H1 (cell line): ENCODE measurements at regions not wholly inside any gene's neighbourhood (a gene's known extent, or its start where the extent isn't known, plus 50 kb on each side); places are given as distances from the start of the nearest gene placed in this dataset.

Source experiments
- CTCF ChIA-PET: fragments of 300-600 bp; sonication (Branson Sonifier 250); formaldehyde crosslinking; loops from one replicate; lab custom pipeline; 2021; ENCODE audit not compliant: partially characterized antibody; lab: Charles Lee
- POLR2A ChIA-PET: fragments of 300-600 bp; sonication (Branson Sonifier 250); formaldehyde crosslinking; loops from one replicate; lab custom pipeline; 2021; ENCODE audit warnings: inconsistent platforms; ENCODE audit not compliant: partially characterized antibody; lab: Charles Lee
- DNase-seq, 2 experiments: peaks; one replicate each; pipeline versions ENCODE4 v3.0.0 to v3.0.0-alpha.2; 2010 to 2022; ENCODE audit warnings: low spot score in 2 of 2, low read depth in 1 of 2, mixed read lengths in 1 of 2
- FAIRE-seq: peaks from 2 replicates; lab custom pipeline; 2011; peaks lifted over from hg19 to GRCh38; lab: Jason Lieb, UNC
- H2AFZ ChIP-seq: 2 replicates; pipeline ENCODE4 v1.8.1; 2012; ENCODE audit warnings: low read length, inconsistent platforms
- H2AK5ac ChIP-seq: 2 replicates; pipeline ENCODE4 v1.6.1; 2013; ENCODE audit warnings: low read depth, low read length
- H2BK120ac ChIP-seq: replicated peaks from 2 replicates; pipeline ENCODE3; 2013; ENCODE audit warnings: low read depth, low read length, inconsistent platforms
- H2BK12ac ChIP-seq: 2 replicates; pipeline ENCODE4 v1.6.1; 2013; ENCODE audit warnings: low read depth, low read length
- H2BK15ac ChIP-seq: 2 replicates; pipeline ENCODE4 v1.6.1; 2013; ENCODE audit warnings: low read length
- H2BK20ac ChIP-seq: 2 replicates; pipeline ENCODE4 v1.6.1; 2013; ENCODE audit warnings: low read length
- H2BK5ac ChIP-seq: 2 replicates; pipeline ENCODE4 v1.6.1; 2013; ENCODE audit warnings: low read depth, low read length
- H3K14ac ChIP-seq: 2 replicates; pipeline ENCODE4 v1.6.1; 2013; ENCODE audit warnings: inconsistent platforms; ENCODE audit not compliant: insufficient read length
- H3K18ac ChIP-seq: 2 replicates; pipeline ENCODE4 v1.6.1; 2013; ENCODE audit warnings: low read length; ENCODE audit errors: extremely low read depth
- H3K23ac ChIP-seq: 2 replicates; pipeline ENCODE4 v1.6.1; 2013; ENCODE audit warnings: inconsistent platforms; ENCODE audit not compliant: insufficient read length
- H3K23me2 ChIP-seq: 2 replicates; pipeline ENCODE4 v1.6.1; 2013; ENCODE audit warnings: low read depth, low read length
- H3K27ac ChIP-seq: 2 replicates; pipeline ENCODE4 v1.6.1; 2011; ENCODE audit warnings: low read depth, low read length, inconsistent platforms
- H3K27me3 ChIP-seq, 4 experiments: replicated peaks in 1 of 4; 1 replicate in 1 of 4; 2 replicates in 3 of 4; pipeline versions ENCODE4 v1.6.1 to v1.8.1; 2011 to 2013; ENCODE audit warnings: low read length in 3 of 4, mild to moderate bottlenecking in 3 of 4, inconsistent platforms in 2 of 4, mixed read lengths in 2 of 4, moderate library complexity in 1 of 4; ENCODE audit not compliant: control insufficient read depth in 3 of 4, insufficient read depth in 3 of 4; ENCODE audit errors: extremely low read depth in 1 of 4
- H3K36me3 ChIP-seq, 4 experiments: 2 replicates each; pipeline versions ENCODE4 v1.6.1 to v1.8.1; 2011 to 2013; ENCODE audit warnings: mild to moderate bottlenecking in 4 of 4, low read length in 3 of 4, moderate library complexity in 2 of 4, control low read depth in 1 of 4, inconsistent platforms in 1 of 4; ENCODE audit not compliant: insufficient read depth in 4 of 4, control insufficient read depth in 2 of 4
- H3K4ac ChIP-seq: replicated peaks from 2 replicates; pipeline ENCODE3; 2013; ENCODE audit warnings: low read length, low read depth, mixed read lengths, inconsistent platforms; ENCODE audit not compliant: insufficient read length
- H3K4me1 ChIP-seq, 4 experiments: replicated peaks in 1 of 4; 1 replicate in 1 of 4; 2 replicates in 3 of 4; pipeline versions ENCODE4 v1.6.1 to v1.8.1; 2011 to 2013; ENCODE audit warnings: low read length in 3 of 4, inconsistent platforms in 2 of 4, mixed read lengths in 1 of 4; ENCODE audit not compliant: insufficient read depth in 4 of 4, control insufficient read depth in 3 of 4
- H3K4me2 ChIP-seq, 2 experiments: 2 replicates each; pipeline versions ENCODE4 v1.6.1 to v1.8.1; 2011 to 2013; ENCODE audit warnings: low read depth in 2 of 2, low read length in 2 of 2, control low read depth in 1 of 2, inconsistent platforms in 1 of 2, mild to moderate bottlenecking in 1 of 2; ENCODE audit not compliant: insufficient read depth in 1 of 2
- H3K4me3 ChIP-seq, 4 experiments: fragments of 200-600, 300-600 bp in 1 of 4; sonication (generic), shearing (Covaris generic), sonication (Bioruptor Twin) in 1 of 4; 2 replicates each; pipeline versions ENCODE4 v1.5.1 to v1.8.1; 2011 to 2016; ENCODE audit warnings: low read length in 4 of 4, low read depth in 3 of 4, control low read depth in 2 of 4, inconsistent platforms in 2 of 4, mild to moderate bottlenecking in 2 of 4, mixed read lengths in 1 of 4, moderate library complexity in 1 of 4; ENCODE audit not compliant: insufficient read depth in 2 of 4; ENCODE audit errors: extremely low read depth in 1 of 4
- H3K56ac ChIP-seq: replicated peaks from 2 replicates; pipeline ENCODE3; 2013; ENCODE audit warnings: low read depth, mild to moderate bottlenecking, mixed read lengths, low read length, inconsistent platforms; ENCODE audit not compliant: insufficient read length
- H3K79me1 ChIP-seq: 2 replicates; pipeline ENCODE4 v1.6.1; 2013; ENCODE audit warnings: low read depth, low read length, control low read depth
- H3K79me2 ChIP-seq, 2 experiments: 2 replicates each; pipeline versions ENCODE4 v1.6.1 to v1.8.1; 2012 to 2013; ENCODE audit warnings: low read length in 2 of 2, mild to moderate bottlenecking in 2 of 2, inconsistent platforms in 1 of 2; ENCODE audit not compliant: insufficient read depth in 2 of 2, control insufficient read depth in 1 of 2
- H3K9ac ChIP-seq, 4 experiments: replicated peaks in 1 of 4; 1 replicate in 1 of 4; 2 replicates in 3 of 4; pipeline versions ENCODE4 v1.6.1 to v1.8.1; 2011 to 2013; ENCODE audit warnings: low read depth in 3 of 4, low read length in 3 of 4, control low read depth in 2 of 4, mild to moderate bottlenecking in 2 of 4, moderate library complexity in 2 of 4, inconsistent platforms in 1 of 4; ENCODE audit errors: extremely low read depth in 1 of 4
- H3K9me3 ChIP-seq, 2 experiments: 2 replicates each; pipeline versions ENCODE4 v1.6.1 to v1.8.1; 2012 to 2013; ENCODE audit warnings: mild to moderate bottlenecking in 2 of 2, moderate library complexity in 2 of 2, control low read depth in 1 of 2, inconsistent platforms in 1 of 2, low read depth in 1 of 2, low read length in 1 of 2, mixed read lengths in 1 of 2; ENCODE audit not compliant: insufficient read depth in 2 of 2
- H4K20me1 ChIP-seq, 2 experiments: replicated peaks in 1 of 2; 2 replicates each; pipeline versions ENCODE3 to v1.8.1; 2011 to 2013; ENCODE audit warnings: inconsistent platforms in 2 of 2, low read length in 2 of 2, mild to moderate bottlenecking in 1 of 2; ENCODE audit not compliant: insufficient read depth in 2 of 2, control insufficient read depth in 1 of 2
- H4K5ac ChIP-seq: 2 replicates; pipeline ENCODE4 v1.6.1; 2013; ENCODE audit warnings: low read length, low read depth, mixed read lengths, inconsistent platforms; ENCODE audit not compliant: insufficient read length
- H4K8ac ChIP-seq: 2 replicates; pipeline ENCODE4 v1.8.0; 2013; ENCODE audit warnings: mild to moderate bottlenecking, moderate library complexity, low read length, inconsistent platforms; ENCODE audit not compliant: insufficient read depth; ENCODE audit errors: extremely low read depth
- H4K91ac ChIP-seq: replicated peaks from 2 replicates; pipeline ENCODE3; 2013; ENCODE audit warnings: low read length, mixed read lengths, inconsistent platforms; ENCODE audit not compliant: insufficient read length
- BRCA1 ChIP-seq: IDR thresholded peaks from 2 replicates; pipeline ENCODE4 v1.6.1; 2012; ENCODE audit warnings: low read depth, low read length, improper control_type of control experiment
- CHD1 ChIP-seq: IDR thresholded peaks from 2 replicates; pipeline ENCODE4 v1.6.1; 2012; ENCODE audit warnings: low read depth, low read length, improper control_type of control experiment
- CREB1 ChIP-seq: IDR thresholded peaks from 2 replicates; pipeline ENCODE4 v1.6.1; 2012; ENCODE audit warnings: inconsistent platforms
- GABPA ChIP-seq: IDR thresholded peaks from 2 replicates; pipeline ENCODE4 v1.6.1; 2011; ENCODE audit warnings: mild to moderate bottlenecking, low read length, moderate library complexity, borderline replicate concordance; ENCODE audit not compliant: insufficient read depth
- GTF2F1 ChIP-seq: IDR thresholded peaks from 2 replicates; pipeline ENCODE4 v1.6.1; 2012; ENCODE audit warnings: low read depth, low read length, improper control_type of control experiment, borderline replicate concordance
- MAFK ChIP-seq: IDR thresholded peaks from 2 replicates; pipeline ENCODE4 v1.6.1; 2012; ENCODE audit warnings: low read depth, mild to moderate bottlenecking, improper control_type of control experiment, low read length
- MAX ChIP-seq: IDR thresholded peaks from 2 replicates; pipeline ENCODE4 v1.6.1; 2012; ENCODE audit warnings: inconsistent platforms
- POU5F1 ChIP-seq: IDR thresholded peaks from 2 replicates; pipeline ENCODE4 v1.6.1; 2011; ENCODE audit warnings: low read depth, mild to moderate bottlenecking, low read length, moderate library complexity
- SIX5 ChIP-seq: IDR thresholded peaks from 2 replicates; pipeline ENCODE4 v1.6.1; 2011; ENCODE audit warnings: mild to moderate bottlenecking, low read depth, low read length
- SP1 ChIP-seq: IDR thresholded peaks from 2 replicates; pipeline ENCODE4 v1.6.1; 2011; ENCODE audit warnings: low read depth, low read length
- SP2 ChIP-seq: IDR thresholded peaks from 2 replicates; pipeline ENCODE4 v1.6.1; 2012; ENCODE audit warnings: mild to moderate bottlenecking, low read length, inconsistent platforms
- SUZ12 ChIP-seq: fragments of 200-600 bp; sonication (generic); IDR thresholded peaks from 2 replicates; pipeline ENCODE4 v1.6.1; 2012; ENCODE audit warnings: mild to moderate bottlenecking, inconsistent platforms, low read length, moderate library complexity, mixed read lengths
- TAF7 ChIP-seq: optimal IDR thresholded peaks from 2 replicates; pipeline ENCODE3; 2011; ENCODE audit warnings: low read depth, mild to moderate bottlenecking, inconsistent platforms, low read length, moderate library complexity, borderline replicate concordance
- WGBS, 2 experiments: shearing (Covaris generic) in 1 of 2; methylation state at CpG; one replicate each; pipeline versions ENCODE4 v1.1.6 to v1.1.7; 2013 to 2015; ENCODE audit warnings: low lambda C conversion rate in 2 of 2, mixed read lengths in 2 of 2, inconsistent platforms in 1 of 2, low coverage in 1 of 2, missing lambda C conversion rate in 1 of 2; ENCODE audit not compliant: insufficient replicate concordance in 2 of 2, insufficient coverage in 1 of 2, insufficient read length in 1 of 2; ENCODE audit errors: extremely low coverage in 1 of 2, missing lambda C conversion rate in 1 of 2; 5-methylcytosine and 5-hydroxymethylcytosine counted together
- TF ChIP-seq, protein P1 (sequence below): IDR thresholded peaks from 2 replicates; pipeline ENCODE4 v1.6.1; 2011; ENCODE audit warnings: low read length, improper control_type of control experiment

- Histone ChIP-seq H4K8ac (no peak overlapping the region), H3K4ac (no peak overlapping the region), H3K18ac (no peak overlapping the region), H3K9ac (no peak overlapping the region), H3K79me2 (no peaks in the 10 kb centered on the region), H3K23ac (no peak overlapping the region), H2AFZ (no peak overlapping the region), H3K36me3 (no peaks in the 10 kb centered on the region), H3K56ac (no peak overlapping the region), H2BK120ac (no peak overlapping the region), H3K14ac (no peak overlapping the region), H2AK5ac (no peak overlapping the region), H2BK20ac (no peak overlapping the region), H4K91ac (no peak overlapping the region), H3K27ac (no peak overlapping the region), H4K20me1 (no peaks in the 10 kb centered on the region), H3K9me3 (no peaks in the 10 kb centered on the region), H2BK15ac (no peak overlapping the region), H3K23me2 (no peaks in the 10 kb centered on the region), H2BK5ac (no peak overlapping the region), H4K5ac (no peak overlapping the region), H3K4me3 (no peak overlapping the region), H3K4me2 (no peak overlapping the region), H3K4me1 (no peaks in the 10 kb centered on the region), H3K79me1 (no peaks in the 10 kb centered on the region), H2BK12ac (no peak overlapping the region), H3K27me3 (no peaks in the 10 kb centered on the region)
- 93% methylated on average over 12 of the region's 12 CpGs; no CpG with 5 or more reads in 1 of the 2 experiments for WGBS, 2 experiments
- DNase-seq (no peak), FAIRE-seq (no peak)
- POLR2A ChIA-PET: no interaction called here
- CTCF ChIA-PET: interaction anchor here (0.5 to 0.8 kb wide), 2 partner anchors 703 to 704 kb away, joined by 3 read pairs; no protein-coding TSS in a partner anchor
- no peak for TF ChIP-seq TAF7
- no peak for TF ChIP-seq CREB1
- TF ChIP-seq SUZ12: no peak
- no peak for TF ChIP-seq POU5F1
- no peak for TF ChIP-seq GTF2F1
- no peak for TF ChIP-seq SP1
- no peak for TF ChIP-seq MAX
- TF ChIP-seq, protein P1, sequence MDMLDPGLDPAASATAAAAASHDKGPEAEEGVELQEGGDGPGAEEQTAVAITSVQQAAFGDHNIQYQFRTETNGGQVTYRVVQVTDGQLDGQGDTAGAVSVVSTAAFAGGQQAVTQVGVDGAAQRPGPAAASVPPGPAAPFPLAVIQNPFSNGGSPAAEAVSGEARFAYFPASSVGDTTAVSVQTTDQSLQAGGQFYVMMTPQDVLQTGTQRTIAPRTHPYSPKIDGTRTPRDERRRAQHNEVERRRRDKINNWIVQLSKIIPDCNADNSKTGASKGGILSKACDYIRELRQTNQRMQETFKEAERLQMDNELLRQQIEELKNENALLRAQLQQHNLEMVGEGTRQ: no peak
- no peak for TF ChIP-seq SIX5
- no peak for TF ChIP-seq CHD1
- TF ChIP-seq GABPA: no peak
- TF ChIP-seq MAFK: no peak
- TF ChIP-seq SP2: no peak
- no peak for TF ChIP-seq BRCA1
Observed at GRCh38 chr2:221335219-221335752, 236.8 kb downstream of the EPHA4 start.
